ENCODE measurements at regions not wholly inside any gene's neighbourhood (a gene's known extent, or its start where the extent isn't known, plus 50 kb on each side); places are given as distances from the start of the nearest gene placed in this dataset.

GRCh38 chr9:20054734-20055133, 265.9 kb upstream of the SLC24A2 start:
- Mint-ChIP-seq H3K27ac (no peak overlapping the region), H3K9me3 (no peaks in the 10 kb centered on the region), H3K27me3 (ENCODE audit: insufficient read depth) (peaks cover 45% of the 10 kb centered on the region), H3K4me3 (no peak overlapping the region), H3K4me1 (peaks cover 14% of the 10 kb centered on the region), H3K36me3 (ENCODE audit: low read depth) (no peaks in the 10 kb centered on the region)
- Histone ChIP-seq H3K27ac (ENCODE audit: low read depth, low read length) (no peak overlapping the region), H3K4me3 (ENCODE audit: low read length) (no peak overlapping the region), H3K9ac (ENCODE audit: extremely low read depth, low read length, poor library complexity, severe bottlenecking) (no peak overlapping the region), H3K27me3 (ENCODE audit: control insufficient read depth, insufficient read depth, low read length, poor library complexity, severe bottlenecking) (peaks cover 81% of the 10 kb centered on the region), H3K36me3 (ENCODE audit: control insufficient read depth, insufficient read depth, low read length) (no peaks in the 10 kb centered on the region), H3K4me1 (ENCODE audit: control insufficient read depth, insufficient read depth, low read length) (no peaks in the 10 kb centered on the region), H3K9me3 (ENCODE audit: control insufficient read depth, low read length) (no peaks in the 10 kb centered on the region)
- 90% methylated on average over 1 of the region's 1 CpG; no CpG with 5 or more reads in 1 of the 2 experiments for WGBS, 2 experiments (ENCODE audit: insufficient coverage in 1 of 2, insufficient read length in 1 of 2)
- no peak for TF ChIP-seq CTCF (conservative IDR thresholded peaks at IDR 0.05)
- DNase-seq = no peak

GRCh38 chr9:20048985-20049384, 260.1 kb upstream of the SLC24A2 start:
- no peak overlapping the region for H3K27ac ChIP-seq (ENCODE audit: low read depth, low read length)
- no peaks in the 10 kb centered on the region for H3K9me3 ChIP-seq (ENCODE audit: control insufficient read depth, low read length)
- whole genome bisulfite sequencing, 2 experiments (ENCODE audit: insufficient coverage in 1 of 2, insufficient read length in 1 of 2) = 83 to 91% methylated on average over 1 to 4 of the region's 4 CpGs
- H3K4me3 Mint-ChIP-seq = no peak overlapping the region
- H3K27me3 Mint-ChIP-seq (ENCODE audit: insufficient read depth) = peaks cover 7% of the 10 kb centered on the region
- H3K36me3 ChIP-seq (ENCODE audit: control insufficient read depth, insufficient read depth, low read length) = no peaks in the 10 kb centered on the region
- no peak overlapping the region for H3K27ac Mint-ChIP-seq
- TF ChIP-seq CTCF (conservative IDR thresholded peaks at IDR 0.05) = no peak
- H3K4me3 ChIP-seq (ENCODE audit: low read length) = no peak overlapping the region
- H3K27me3 ChIP-seq (ENCODE audit: control insufficient read depth, insufficient read depth, low read length, poor library complexity, severe bottlenecking) = peaks cover 46% of the 10 kb centered on the region
- H3K4me1 Mint-ChIP-seq = peaks cover 6% of the 10 kb centered on the region
- no peaks in the 10 kb centered on the region for H3K9me3 Mint-ChIP-seq
- no peak for DNase-seq
- H3K9ac ChIP-seq (ENCODE audit: extremely low read depth, low read length, poor library complexity, severe bottlenecking) = no peak overlapping the region
- no peaks in the 10 kb centered on the region for H3K36me3 Mint-ChIP-seq (ENCODE audit: low read depth)
- H3K4me1 ChIP-seq (ENCODE audit: control insufficient read depth, insufficient read depth, low read length) = no peaks in the 10 kb centered on the region

- Histone ChIP-seq H3K4me3 (ENCODE audit: low read length) (no peak overlapping the region), H3K27ac (ENCODE audit: low read depth, low read length) (no peak overlapping the region), H3K36me3 (ENCODE audit: control insufficient read depth, insufficient read depth, low read length) (no peaks in the 10 kb centered on the region), H3K9me3 (ENCODE audit: control insufficient read depth, low read length) (no peaks in the 10 kb centered on the region), H3K27me3 (ENCODE audit: control insufficient read depth, insufficient read depth, low read length, poor library complexity, severe bottlenecking) (peaks cover 41% of the 10 kb centered on the region), H3K4me1 (ENCODE audit: control insufficient read depth, insufficient read depth, low read length) (no peaks in the 10 kb centered on the region), H3K9ac (ENCODE audit: extremely low read depth, low read length, poor library complexity, severe bottlenecking) (no peak overlapping the region)
- no peak overlapping the region for H3K4me3 Mint-ChIP-seq
- H3K4me1 Mint-ChIP-seq = peaks cover 6% of the 10 kb centered on the region
- no peak overlapping the region for H3K27ac Mint-ChIP-seq
- WGBS, 2 experiments (ENCODE audit: insufficient coverage in 1 of 2, insufficient read length in 1 of 2) = 80 to 100% methylated on average over 1 to 2 of the region's 2 CpGs
- H3K27me3 Mint-ChIP-seq (ENCODE audit: insufficient read depth) = peaks cover 7% of the 10 kb centered on the region
- H3K36me3 Mint-ChIP-seq (ENCODE audit: low read depth) = no peaks in the 10 kb centered on the region
- no peak for DNase-seq
- TF ChIP-seq CTCF (conservative IDR thresholded peaks at IDR 0.05) = no peak
- H3K9me3 Mint-ChIP-seq = no peaks in the 10 kb centered on the region
These were observed 259.6 kb upstream of the SLC24A2 start for GRCh38 chr9:20048437-20048836.

All from endodermal cell (in vitro differentiated cells).